GM10266 (cell line): ENCODE measurements at regions not wholly inside any gene's neighbourhood (a gene's known extent, or its start where the extent isn't known, plus 50 kb on each side); places are given as distances from the start of the nearest gene placed in this dataset.
"Not testable (repeated sequence)": the region's sequence is repeated elsewhere in the genome, so short reads cannot be mapped to it uniquely, and the experiment has no call there.

Experiments
- DNase-seq: peaks from one replicate; pipeline ENCODE4 v3.0.0; 2012; ENCODE audit errors: extremely low spot score
- TF ChIP-seq, protein P1 (sequence below): IDR thresholded peaks from 2 replicates; pipeline ENCODE4 v1.5.1; 2012; ENCODE audit warnings: mild to moderate bottlenecking, low read depth; ENCODE audit not compliant: control insufficient read depth, insufficient read depth; ENCODE audit errors: missing control alignments

GRCh38 chr17:51481370-51481769 is 221.0 kb downstream of the UTP18 start:
- TF ChIP-seq, protein P1, sequence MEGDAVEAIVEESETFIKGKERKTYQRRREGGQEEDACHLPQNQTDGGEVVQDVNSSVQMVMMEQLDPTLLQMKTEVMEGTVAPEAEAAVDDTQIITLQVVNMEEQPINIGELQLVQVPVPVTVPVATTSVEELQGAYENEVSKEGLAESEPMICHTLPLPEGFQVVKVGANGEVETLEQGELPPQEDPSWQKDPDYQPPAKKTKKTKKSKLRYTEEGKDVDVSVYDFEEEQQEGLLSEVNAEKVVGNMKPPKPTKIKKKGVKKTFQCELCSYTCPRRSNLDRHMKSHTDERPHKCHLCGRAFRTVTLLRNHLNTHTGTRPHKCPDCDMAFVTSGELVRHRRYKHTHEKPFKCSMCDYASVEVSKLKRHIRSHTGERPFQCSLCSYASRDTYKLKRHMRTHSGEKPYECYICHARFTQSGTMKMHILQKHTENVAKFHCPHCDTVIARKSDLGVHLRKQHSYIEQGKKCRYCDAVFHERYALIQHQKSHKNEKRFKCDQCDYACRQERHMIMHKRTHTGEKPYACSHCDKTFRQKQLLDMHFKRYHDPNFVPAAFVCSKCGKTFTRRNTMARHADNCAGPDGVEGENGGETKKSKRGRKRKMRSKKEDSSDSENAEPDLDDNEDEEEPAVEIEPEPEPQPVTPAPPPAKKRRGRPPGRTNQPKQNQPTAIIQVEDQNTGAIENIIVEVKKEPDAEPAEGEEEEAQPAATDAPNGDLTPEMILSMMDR = no peak

DNA sequence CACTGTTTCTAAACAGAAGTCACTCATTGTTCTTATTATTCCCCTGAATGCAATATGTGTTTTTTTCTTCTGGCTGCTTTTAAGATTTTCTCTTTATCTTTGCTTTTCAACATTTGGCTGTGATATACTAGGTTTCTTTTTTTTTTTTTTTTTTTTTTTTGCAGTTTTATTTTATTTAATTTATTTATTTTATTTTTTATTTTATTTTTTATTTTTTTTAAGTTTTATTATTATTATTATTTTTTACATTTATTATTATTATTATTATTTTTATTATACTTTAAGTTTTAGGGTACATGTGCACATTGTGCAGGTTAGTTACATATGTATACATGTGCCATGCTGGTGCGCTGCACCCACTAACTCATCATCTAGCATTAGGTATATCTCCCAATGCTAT is 221.9 kb downstream of the UTP18 start:
- not testable (repeated sequence) for DNase-seq

More at GRCh38 chr17:51481370-51481769, 221.0 kb downstream of the UTP18 start:
- DNase-seq = no peak

DNA sequence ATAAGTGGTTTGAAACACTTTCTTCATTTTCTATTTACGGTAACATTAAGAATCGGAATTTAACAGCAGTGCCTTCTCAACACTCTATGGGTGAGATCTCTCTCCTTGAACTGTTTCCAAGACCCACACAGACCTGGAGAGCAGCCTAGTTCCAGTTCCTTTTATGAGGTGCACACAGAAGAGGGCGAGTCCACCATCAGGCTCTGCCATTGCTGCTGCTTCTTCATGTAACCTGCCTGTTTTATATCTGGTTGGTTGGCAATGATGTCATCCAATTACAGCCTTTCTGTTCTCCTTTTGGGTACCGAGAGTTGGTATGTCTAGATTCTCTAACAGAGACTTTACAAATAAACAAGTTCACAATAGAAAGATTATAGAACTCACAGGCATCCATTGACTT is 225.7 kb downstream of the UTP18 start:
- TF ChIP-seq, protein P1 = no peak
- no peak for DNase-seq

DNA sequence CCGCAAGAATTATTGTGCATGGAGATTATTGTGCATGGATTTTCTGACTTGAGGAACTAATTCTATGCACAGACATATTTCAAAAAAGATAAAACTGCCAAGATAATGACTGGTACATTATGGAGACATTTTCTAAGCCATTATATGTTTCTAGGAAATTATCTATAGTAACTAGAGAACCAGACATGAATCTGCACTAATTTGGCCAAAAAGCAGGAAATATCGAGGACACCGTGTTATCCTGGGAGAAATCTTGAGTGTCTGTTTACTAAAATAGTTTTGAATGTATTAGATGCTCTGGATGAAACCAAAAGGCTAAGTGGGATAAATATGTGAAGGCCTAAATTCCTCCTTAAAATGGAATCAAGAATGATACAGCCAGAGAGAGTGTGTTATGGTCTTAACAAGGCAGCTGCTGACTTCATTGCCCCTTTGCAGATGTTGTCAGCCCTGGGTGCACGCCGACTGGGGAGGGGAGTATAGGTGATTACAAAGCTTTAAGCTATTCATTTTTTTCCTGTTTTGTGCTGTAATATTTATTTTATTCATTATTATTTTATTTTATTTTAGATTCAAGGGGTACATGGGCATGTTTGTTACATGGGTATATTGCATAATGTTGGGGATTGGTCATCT is 226.7 kb downstream of the UTP18 start:
- DNase-seq = no peak
- TF ChIP-seq, protein P1 = no peak

DNA sequence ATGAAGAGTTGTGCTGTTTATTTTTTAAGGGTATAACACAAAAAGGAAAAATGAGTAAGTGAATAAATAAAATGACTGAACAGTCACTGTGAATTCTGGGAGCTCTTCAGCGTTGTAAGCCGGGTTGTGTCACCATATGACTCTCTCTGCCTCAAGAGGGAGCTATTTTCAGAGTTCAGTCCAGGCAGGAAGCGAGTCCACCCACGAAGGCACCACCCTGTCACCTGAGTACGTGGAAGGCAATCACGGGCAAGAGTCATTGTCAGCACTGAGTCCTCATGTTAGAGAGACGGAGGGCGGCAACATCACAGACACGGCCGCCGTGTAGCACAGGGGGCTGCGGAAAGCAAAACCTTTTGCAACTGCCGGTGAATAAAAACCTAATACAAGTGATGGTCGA is 227.6 kb downstream of the UTP18 start:
- DNase-seq = no peak
- TF ChIP-seq, protein P1 = peak; percentile 18

GRCh38 chr17:51491416-51491815 is 231.1 kb downstream of the UTP18 start:
- TF ChIP-seq, protein P1 = no peak
- no peak for DNase-seq

DNA sequence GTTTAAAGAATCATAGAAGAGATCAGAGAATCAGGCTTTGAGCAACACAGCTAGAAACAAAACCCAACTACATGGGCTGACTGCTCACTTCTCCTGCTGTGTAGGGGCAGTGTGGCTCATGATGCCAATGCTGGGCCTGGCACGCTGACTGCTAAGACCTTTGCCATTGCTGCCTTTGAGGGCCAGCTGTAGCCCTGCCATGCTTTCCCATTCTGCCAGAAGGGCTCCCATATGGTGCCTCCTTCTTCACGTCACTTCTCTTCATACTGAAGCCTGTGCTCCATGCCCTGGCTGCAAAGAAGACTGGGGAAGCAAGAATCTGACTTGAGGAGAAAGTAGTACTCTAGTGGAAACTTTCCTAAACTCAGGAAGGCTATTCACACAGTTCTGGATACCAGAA is 232.9 kb downstream of the UTP18 start:
- DNase-seq = no peak
- TF ChIP-seq, protein P1 = no peak

DNA sequence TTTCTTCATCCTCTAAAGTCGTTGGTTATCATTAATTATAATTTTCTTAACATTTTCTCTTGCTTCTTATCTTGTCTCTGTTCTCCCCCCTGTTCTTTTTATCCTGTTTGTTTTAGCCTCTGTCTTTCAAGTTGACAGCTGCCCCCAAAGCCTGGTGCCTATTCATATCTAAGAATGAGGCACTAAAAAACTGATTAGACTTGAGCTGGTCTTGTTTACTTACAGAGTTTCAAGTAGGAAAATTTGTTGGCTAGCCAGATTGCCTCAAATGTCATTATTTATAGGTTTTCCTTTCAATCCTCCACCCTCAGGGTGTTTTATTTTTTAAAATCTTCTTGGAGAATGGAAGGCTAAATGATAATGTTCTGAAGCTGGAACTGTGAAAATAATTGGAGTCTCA is 236.0 kb downstream of the UTP18 start:
- TF ChIP-seq, protein P1 = no peak
- DNase-seq = no peak
